ENCODE measurements at regions not wholly inside any gene's neighbourhood (a gene's known extent, or its start where the extent isn't known, plus 50 kb on each side); places are given as distances from the start of the nearest gene placed in this dataset.

GRCh38 chr3:145801696-145802095, 359.3 kb downstream of the PLOD2 start:
- CTCF ChIA-PET: no interaction called here
- no TSS peak for BruUV-seq (replicated peaks)

GRCh38 chr3:145807990-145808389, 353.0 kb downstream of the PLOD2 start:
- ChIA-PET CTCF (interaction anchor here (0.7 to 1.2 kb wide), 8 partner anchors 9 to 1832 kb away, joined by 3 to 8 read pairs (median 3); no protein-coding TSS in a partner anchor), POLR2A (no interaction called here)
- Mint-ChIP-seq H3K27me3 (ENCODE audit: insufficient read depth, unreplicated experiment) (peaks cover 13% of the 10 kb centered on the region), H3K9me3 (ENCODE audit: unreplicated experiment) (no peaks in the 10 kb centered on the region), H3K27ac (ENCODE audit: low read depth, unreplicated experiment) (no peak overlapping the region), H3K4me1 (ENCODE audit: insufficient read depth, unreplicated experiment) (no peaks in the 10 kb centered on the region), H3K36me3 (ENCODE audit: insufficient read depth, unreplicated experiment) (no peaks in the 10 kb centered on the region), H3K4me3 (ENCODE audit: unreplicated experiment) (no peak overlapping the region)
- peak; percentile 49 for DNase-seq (ENCODE audit: unreplicated experiment)
- TF ChIP-seq CTCF (IDR thresholded peaks at IDR 0.05; ENCODE audit: unreplicated experiment): peak; percentile 32
- intact Hi-C loops (cut with micrococcal nuclease): no loop called here
- no TSS peak for BruUV-seq (replicated peaks)

More at GRCh38 chr3:145801696-145802095, 359.3 kb downstream of the PLOD2 start:
- POLR2A ChIA-PET: no interaction called here
- intact Hi-C loops (cut with micrococcal nuclease): no loop called here
- no peak for DNase-seq (ENCODE audit: unreplicated experiment)
- Mint-ChIP-seq H3K27me3 (ENCODE audit: insufficient read depth, unreplicated experiment) (peaks cover 14% of the 10 kb centered on the region), H3K4me1 (ENCODE audit: insufficient read depth, unreplicated experiment) (no peaks in the 10 kb centered on the region), H3K9me3 (ENCODE audit: unreplicated experiment) (no peaks in the 10 kb centered on the region), H3K27ac (ENCODE audit: low read depth, unreplicated experiment) (no peak overlapping the region), H3K4me3 (ENCODE audit: unreplicated experiment) (no peak overlapping the region), H3K36me3 (ENCODE audit: insufficient read depth, unreplicated experiment) (no peaks in the 10 kb centered on the region)
- TF ChIP-seq CTCF (IDR thresholded peaks at IDR 0.05; ENCODE audit: unreplicated experiment): no peak

- BruUV-seq (replicated peaks): no TSS peak
- peaks cover 24% of the 10 kb centered on the region for H3K27me3 Mint-ChIP-seq (ENCODE audit: insufficient read depth, unreplicated experiment)
- no peak for TF ChIP-seq CTCF (IDR thresholded peaks at IDR 0.05; ENCODE audit: unreplicated experiment)
- no peaks in the 10 kb centered on the region for H3K4me1 Mint-ChIP-seq (ENCODE audit: insufficient read depth, unreplicated experiment)
- H3K36me3 Mint-ChIP-seq (ENCODE audit: insufficient read depth, unreplicated experiment): no peaks in the 10 kb centered on the region
- H3K27ac Mint-ChIP-seq (ENCODE audit: low read depth, unreplicated experiment): no peak overlapping the region
- ChIA-PET CTCF (interaction anchor here (0.7 to 0.8 kb wide), 2 partner anchors 25 to 297 kb away, joined by 3 read pairs; no protein-coding TSS in a partner anchor), POLR2A (no interaction called here)
- intact Hi-C loops (cut with micrococcal nuclease): no loop called here
- no peak for DNase-seq (ENCODE audit: unreplicated experiment)
- H3K4me3 Mint-ChIP-seq (ENCODE audit: unreplicated experiment): no peak overlapping the region
- no peaks in the 10 kb centered on the region for H3K9me3 Mint-ChIP-seq (ENCODE audit: unreplicated experiment)
Measured at GRCh38 chr3:145812391-145812790, 348.6 kb downstream of the PLOD2 start.

- POLR2A ChIA-PET: no interaction called here
- H3K4me3 Mint-ChIP-seq (ENCODE audit: unreplicated experiment): no peak overlapping the region
- H3K4me1 Mint-ChIP-seq (ENCODE audit: insufficient read depth, unreplicated experiment): no peaks in the 10 kb centered on the region
- H3K27ac Mint-ChIP-seq (ENCODE audit: low read depth, unreplicated experiment): no peak overlapping the region
- DNase-seq (ENCODE audit: unreplicated experiment): no peak
- BruUV-seq (replicated peaks): no TSS peak
- H3K27me3 Mint-ChIP-seq (ENCODE audit: insufficient read depth, unreplicated experiment): peaks cover 11% of the 10 kb centered on the region
- intact Hi-C loops (cut with micrococcal nuclease): no loop called here
- CTCF ChIA-PET: no interaction called here
- H3K36me3 Mint-ChIP-seq (ENCODE audit: insufficient read depth, unreplicated experiment): no peaks in the 10 kb centered on the region
- no peak for TF ChIP-seq CTCF (IDR thresholded peaks at IDR 0.05; ENCODE audit: unreplicated experiment)
- H3K9me3 Mint-ChIP-seq (ENCODE audit: unreplicated experiment): no peaks in the 10 kb centered on the region
Measured at GRCh38 chr3:145815707-145816413, 345.1 kb downstream of the PLOD2 start.
